ENCODE measurements at regions not wholly inside any gene's neighbourhood (a gene's known extent, or its start where the extent isn't known, plus 50 kb on each side); places are given as distances from the start of the nearest gene placed in this dataset.

GRCh38 chr16:17015702-17016101, 455.1 kb downstream of the XYLT1 start:
- H3K4me3 Mint-ChIP-seq = no peak overlapping the region
- no peaks in the 10 kb centered on the region for H3K9me3 ChIP-seq
- H3K27ac Mint-ChIP-seq = no peak overlapping the region
- H3K27me3 ChIP-seq (replicated peaks in 1 of 2; ENCODE audit: control insufficient read depth in 2 of 2, extremely low read depth in 1 of 2, insufficient read depth in 2 of 2, low read length in 1 of 2) = no peaks in the 10 kb centered on the region
- H3K4me1 ChIP-seq (ENCODE audit: control insufficient read depth in 1 of 2, extremely low read depth in 1 of 2, insufficient read depth in 2 of 2, low read length in 2 of 2) = peaks cover 10 to 13% of the 10 kb centered on the region in 2 experiments
- POLR2A ChIA-PET = interaction anchor here in 1 of 2 donors (0.6 kb wide), 1 partner anchor 371 kb away, joined by 5 read pairs; no protein-coding TSS in a partner anchor
- DNase-seq (no peak), ATAC-seq (replicated peaks in 1 of 4) (no peak)
- H3K27ac ChIP-seq (ENCODE audit: low read length) = no peak overlapping the region
- H3K36me3 Mint-ChIP-seq = peaks cover 7% of the 10 kb centered on the region
- peaks cover 3 to 9% (median 8%) of the 10 kb centered on the region in 3 donors for H3K9me3 Mint-ChIP-seq
- no CpG with 5 or more reads among the region's 6 CpGs for WGBS (ENCODE audit: insufficient coverage)
- no peak overlapping the region for H3K4me3 ChIP-seq (ENCODE audit: control insufficient read depth in 1 of 2, extremely low read depth in 1 of 2, low read length in 1 of 2)
- H3K36me3 ChIP-seq (ENCODE audit: control insufficient read depth in 2 of 2, extremely low read depth in 1 of 2, insufficient read depth in 1 of 2, low read length in 1 of 2) = no peaks in the 10 kb centered on the region
- H3K4me1 Mint-ChIP-seq = peaks cover 30 to 42% (median 32%) of the 10 kb centered on the region in 3 donors
- no peaks in the 10 kb centered on the region for H3K27me3 Mint-ChIP-seq
- CTCF ChIA-PET = no interaction called here

- peaks cover 10 to 13% of the 10 kb centered on the region in 2 experiments for H3K4me1 ChIP-seq (ENCODE audit: control insufficient read depth in 1 of 2, extremely low read depth in 1 of 2, insufficient read depth in 2 of 2, low read length in 2 of 2)
- DNase-seq = no peak
- Mint-ChIP-seq H3K9me3 (peaks cover 3 to 9% (median 8%) of the 10 kb centered on the region in 3 donors), H3K36me3 (peaks cover 7% of the 10 kb centered on the region), H3K27ac (no peak overlapping the region), H3K4me3 (no peak overlapping the region), H3K27me3 (no peaks in the 10 kb centered on the region), H3K4me1 (peaks cover 23 to 34% (median 26%) of the 10 kb centered on the region in 3 donors)
- no peak overlapping the region for H3K4me3 ChIP-seq (ENCODE audit: control insufficient read depth in 1 of 2, extremely low read depth in 1 of 2, low read length in 1 of 2)
- H3K27me3 ChIP-seq (replicated peaks in 1 of 2; ENCODE audit: control insufficient read depth in 2 of 2, extremely low read depth in 1 of 2, insufficient read depth in 2 of 2, low read length in 1 of 2) = no peaks in the 10 kb centered on the region
- no peak for ATAC-seq (replicated peaks in 1 of 4)
- no peaks in the 10 kb centered on the region for H3K36me3 ChIP-seq (ENCODE audit: control insufficient read depth in 2 of 2, extremely low read depth in 1 of 2, insufficient read depth in 1 of 2, low read length in 1 of 2)
- H3K27ac ChIP-seq (ENCODE audit: low read length) = no peak overlapping the region
- no peaks in the 10 kb centered on the region for H3K9me3 ChIP-seq
- CTCF ChIA-PET = no interaction called here
- POLR2A ChIA-PET = interaction anchor here (0.6 kb wide), 2 partner anchors 14 to 53 kb away, joined by 4 read pairs; no protein-coding TSS in a partner anchor
Measured at GRCh38 chr16:17017442-17017841, 453.3 kb downstream of the XYLT1 start.

- POLR2A ChIA-PET = interaction anchor here in 1 of 2 donors (0.5 kb wide), 1 partner anchor 124 kb away, joined by 4 read pairs; no protein-coding TSS in a partner anchor
Measured at GRCh38 chr16:17018585-17018939, 452.2 kb downstream of the XYLT1 start.

GRCh38 chr16:17019366-17019765, 451.4 kb downstream of the XYLT1 start:
- peaks cover 7% of the 10 kb centered on the region for H3K36me3 Mint-ChIP-seq
- POLR2A ChIA-PET = no interaction called here
- Histone ChIP-seq H3K9me3 (no peaks in the 10 kb centered on the region), H3K4me1 (ENCODE audit: control insufficient read depth in 1 of 2, extremely low read depth in 1 of 2, insufficient read depth in 2 of 2, low read length in 2 of 2) (peaks cover under 1 to 2% of the 10 kb centered on the region in 2 experiments), H3K27ac (ENCODE audit: low read length) (no peak overlapping the region), H3K4me3 (ENCODE audit: control insufficient read depth in 1 of 2, extremely low read depth in 1 of 2, low read length in 1 of 2) (no peak overlapping the region), H3K36me3 (ENCODE audit: control insufficient read depth in 2 of 2, extremely low read depth in 1 of 2, insufficient read depth in 1 of 2, low read length in 1 of 2) (no peaks in the 10 kb centered on the region), H3K27me3 (replicated peaks in 1 of 2; ENCODE audit: control insufficient read depth in 2 of 2, extremely low read depth in 1 of 2, insufficient read depth in 2 of 2, low read length in 1 of 2) (no peaks in the 10 kb centered on the region)
- ATAC-seq (replicated peaks in 1 of 4) = no peak
- H3K4me3 Mint-ChIP-seq = no peak overlapping the region
- no peaks in the 10 kb centered on the region for H3K27me3 Mint-ChIP-seq
- DNase-seq = no peak
- H3K4me1 Mint-ChIP-seq = peaks cover 7 to 22% (median 13%) of the 10 kb centered on the region in 3 donors
- H3K27ac Mint-ChIP-seq = no peak overlapping the region
- CTCF ChIA-PET = no interaction called here
- H3K9me3 Mint-ChIP-seq = peaks cover 3 to 9% (median 8%) of the 10 kb centered on the region in 3 donors

More at GRCh38 chr16:17018585-17018939, 452.2 kb downstream of the XYLT1 start:
- WGBS (ENCODE audit: insufficient coverage) = 80% methylated on average over 3 of the region's 4 CpGs
- Histone ChIP-seq H3K9me3 (no peaks in the 10 kb centered on the region), H3K4me1 (ENCODE audit: control insufficient read depth in 1 of 2, extremely low read depth in 1 of 2, insufficient read depth in 2 of 2, low read length in 2 of 2) (peaks cover 4 to 8% of the 10 kb centered on the region in 2 experiments), H3K27ac (ENCODE audit: low read length) (no peak overlapping the region), H3K27me3 (replicated peaks in 1 of 2; ENCODE audit: control insufficient read depth in 2 of 2, extremely low read depth in 1 of 2, insufficient read depth in 2 of 2, low read length in 1 of 2) (no peaks in the 10 kb centered on the region), H3K4me3 (ENCODE audit: control insufficient read depth in 1 of 2, extremely low read depth in 1 of 2, low read length in 1 of 2) (no peak overlapping the region), H3K36me3 (ENCODE audit: control insufficient read depth in 2 of 2, extremely low read depth in 1 of 2, insufficient read depth in 1 of 2, low read length in 1 of 2) (no peaks in the 10 kb centered on the region)
- Mint-ChIP-seq H3K4me3 (no peak overlapping the region), H3K36me3 (peaks cover 7% of the 10 kb centered on the region), H3K27me3 (no peaks in the 10 kb centered on the region), H3K9me3 (peaks cover 3 to 9% (median 8%) of the 10 kb centered on the region in 3 donors), H3K27ac (no peak overlapping the region), H3K4me1 (peaks cover 12 to 28% (median 18%) of the 10 kb centered on the region in 3 donors)
- ATAC-seq (replicated peaks in 1 of 4) (no peak), DNase-seq (no peak)
- CTCF ChIA-PET = no interaction called here

- Mint-ChIP-seq H3K27me3 (no peaks in the 10 kb centered on the region), H3K27ac (no peak overlapping the region), H3K4me3 (no peak overlapping the region), H3K9me3 (peaks cover 0 to 3% (median 0%) of the 10 kb centered on the region in 3 donors), H3K4me1 (peaks cover 30 to 47% (median 44%) of the 10 kb centered on the region in 3 donors), H3K36me3 (no peaks in the 10 kb centered on the region)
- ChIA-PET POLR2A (no interaction called here), CTCF (interaction anchor here in 1 of 2 donors (0.5 kb wide), 1 partner anchor 24 kb away, joined by 4 read pairs; no protein-coding TSS in a partner anchor)
- Histone ChIP-seq H3K27me3 (replicated peaks in 1 of 2; ENCODE audit: control insufficient read depth in 2 of 2, extremely low read depth in 1 of 2, insufficient read depth in 2 of 2, low read length in 1 of 2) (no peaks in the 10 kb centered on the region), H3K27ac (ENCODE audit: low read length) (no peak overlapping the region), H3K9me3 (no peaks in the 10 kb centered on the region), H3K36me3 (ENCODE audit: control insufficient read depth in 2 of 2, extremely low read depth in 1 of 2, insufficient read depth in 1 of 2, low read length in 1 of 2) (no peaks in the 10 kb centered on the region), H3K4me3 (ENCODE audit: control insufficient read depth in 1 of 2, extremely low read depth in 1 of 2, low read length in 1 of 2) (no peak overlapping the region), H3K4me1 (ENCODE audit: control insufficient read depth in 1 of 2, extremely low read depth in 1 of 2, insufficient read depth in 2 of 2, low read length in 2 of 2) (peaks cover 20 to 33% of the 10 kb centered on the region in 2 experiments)
- WGBS (ENCODE audit: insufficient coverage) = no CpG with 5 or more reads among the region's 4 CpGs
- ATAC-seq (replicated peaks in 1 of 4) = no peak
- no peak for DNase-seq
Measured at GRCh38 chr16:17023606-17024005, 447.2 kb downstream of the XYLT1 start.

GRCh38 chr16:17024514-17024913, 446.2 kb downstream of the XYLT1 start:
- peaks cover 5% of the 10 kb centered on the region for H3K36me3 Mint-ChIP-seq
- H3K4me1 ChIP-seq (ENCODE audit: control insufficient read depth in 1 of 2, extremely low read depth in 1 of 2, insufficient read depth in 2 of 2, low read length in 2 of 2) = peaks cover 20 to 33% of the 10 kb centered on the region in 2 experiments
- H3K4me3 ChIP-seq (ENCODE audit: control insufficient read depth in 1 of 2, extremely low read depth in 1 of 2, low read length in 1 of 2) = no peak overlapping the region
- no peaks in the 10 kb centered on the region for H3K9me3 ChIP-seq
- CTCF ChIA-PET = no interaction called here
- H3K9me3 Mint-ChIP-seq = peaks cover 0 to 6% (median 2%) of the 10 kb centered on the region in 3 donors
- no peak overlapping the region for H3K27ac Mint-ChIP-seq
- POLR2A ChIA-PET = no interaction called here
- no peaks in the 10 kb centered on the region for H3K27me3 ChIP-seq (replicated peaks in 1 of 2; ENCODE audit: control insufficient read depth in 2 of 2, extremely low read depth in 1 of 2, insufficient read depth in 2 of 2, low read length in 1 of 2)
- H3K36me3 ChIP-seq (ENCODE audit: control insufficient read depth in 2 of 2, extremely low read depth in 1 of 2, insufficient read depth in 1 of 2, low read length in 1 of 2) = no peaks in the 10 kb centered on the region
- no peaks in the 10 kb centered on the region for H3K27me3 Mint-ChIP-seq
- H3K4me3 Mint-ChIP-seq = no peak overlapping the region
- no peak overlapping the region for H3K27ac ChIP-seq (ENCODE audit: low read length)
- ATAC-seq (replicated peaks in 1 of 4) (no peak), DNase-seq (no peak)
- H3K4me1 Mint-ChIP-seq = peaks cover 30 to 43% (median 38%) of the 10 kb centered on the region in 3 donors
- WGBS (ENCODE audit: insufficient coverage) = 70% methylated on average over 2 of the region's 7 CpGs
